Chondrocyte (in vitro differentiated cells): ENCODE measurements at regions not wholly inside any gene's neighbourhood (a gene's known extent, or its start where the extent isn't known, plus 50 kb on each side); places are given as distances from the start of the nearest gene placed in this dataset.

Experiments used
- DNase-seq: peaks from one replicate; pipeline ENCODE4 v3.0.0; 2021; ENCODE audit warnings: mixed read lengths, low spot score
- H3K27ac Mint-ChIP-seq: one replicate; pipeline ENCODE4 v1.8.0; 2021; ENCODE audit warnings: mild to moderate bottlenecking, moderate library complexity, mixed read lengths; ENCODE audit not compliant: unreplicated experiment
- H3K27me3 Mint-ChIP-seq: 2 replicates; pipeline ENCODE4 v1.8.0; 2021; ENCODE audit warnings: low read depth, mixed read lengths
- H3K36me3 Mint-ChIP-seq: 2 replicates; pipeline ENCODE4 v1.8.0; 2021; ENCODE audit warnings: low read depth, mixed read lengths
- H3K4me1 Mint-ChIP-seq: 2 replicates; pipeline ENCODE4 v1.8.0; 2021; ENCODE audit warnings: low read depth, mild to moderate bottlenecking, mixed read lengths
- H3K4me3 Mint-ChIP-seq: one replicate; pipeline ENCODE4 v1.8.0; 2021; ENCODE audit warnings: mild to moderate bottlenecking, moderate library complexity, mixed read lengths; ENCODE audit not compliant: unreplicated experiment
- H3K9me3 Mint-ChIP-seq: 2 replicates; pipeline ENCODE4 v1.8.0; 2021; ENCODE audit warnings: low read depth, mixed read lengths
- CTCF ChIP-seq: fragments of 200-600 bp; sonication (generic); IDR thresholded peaks from 2 replicates; pipeline ENCODE4 v1.5.0; 2021; ENCODE audit warnings: antibody characterized with exemption, mild to moderate bottlenecking, moderate library complexity

GRCh38 chr7:81005254-81005653 is 86.4 kb upstream of the SEMA3C start:
- TF ChIP-seq CTCF: no peak
- Mint-ChIP-seq H3K27me3 (no peaks in the 10 kb centered on the region), H3K4me1 (peaks cover 9% of the 10 kb centered on the region), H3K27ac (no peak overlapping the region), H3K4me3 (no peak overlapping the region), H3K9me3 (peaks cover 2% of the 10 kb centered on the region), H3K36me3 (peaks cover 3% of the 10 kb centered on the region)
- no peak for DNase-seq

- H3K27me3 Mint-ChIP-seq: no peaks in the 10 kb centered on the region
- peaks cover 2% of the 10 kb centered on the region for H3K9me3 Mint-ChIP-seq
- DNase-seq: no peak
- TF ChIP-seq CTCF: no peak
- peaks cover 2% of the 10 kb centered on the region for H3K36me3 Mint-ChIP-seq
- H3K4me3 Mint-ChIP-seq: no peak overlapping the region
- H3K4me1 Mint-ChIP-seq: peaks cover 9% of the 10 kb centered on the region
- no peak overlapping the region for H3K27ac Mint-ChIP-seq
Observed at GRCh38 chr7:81004098-81004497, 85.2 kb upstream of the SEMA3C start.

- no peaks in the 10 kb centered on the region for H3K36me3 Mint-ChIP-seq
- H3K4me3 Mint-ChIP-seq: no peak overlapping the region
- no peak for TF ChIP-seq CTCF
- H3K27me3 Mint-ChIP-seq: no peaks in the 10 kb centered on the region
- no peak for DNase-seq
- peaks cover 2% of the 10 kb centered on the region for H3K9me3 Mint-ChIP-seq
- H3K4me1 Mint-ChIP-seq: peaks cover 9% of the 10 kb centered on the region
- H3K27ac Mint-ChIP-seq: no peak overlapping the region
Observed at GRCh38 chr7:81003326-81003725, 84.5 kb upstream of the SEMA3C start.

GRCh38 chr7:81002421-81002820 is 83.6 kb upstream of the SEMA3C start:
- H3K4me3 Mint-ChIP-seq: no peak overlapping the region
- TF ChIP-seq CTCF: no peak

GRCh38 chr7:80999771-81000170 is 80.9 kb upstream of the SEMA3C start:
- H3K27me3 Mint-ChIP-seq: no peaks in the 10 kb centered on the region
- no peak for TF ChIP-seq CTCF
- H3K9me3 Mint-ChIP-seq: peaks cover 4% of the 10 kb centered on the region
- H3K27ac Mint-ChIP-seq: no peak overlapping the region
- H3K36me3 Mint-ChIP-seq: no peaks in the 10 kb centered on the region
- DNase-seq: no peak
- H3K4me3 Mint-ChIP-seq: no peak overlapping the region
- peaks cover 6% of the 10 kb centered on the region for H3K4me1 Mint-ChIP-seq

More at GRCh38 chr7:81002421-81002820, 83.6 kb upstream of the SEMA3C start:
- no peaks in the 10 kb centered on the region for H3K27me3 Mint-ChIP-seq
- DNase-seq: no peak
- H3K27ac Mint-ChIP-seq: no peak overlapping the region
- peaks cover 2% of the 10 kb centered on the region for H3K9me3 Mint-ChIP-seq
- H3K36me3 Mint-ChIP-seq: no peaks in the 10 kb centered on the region
- peaks cover 9% of the 10 kb centered on the region for H3K4me1 Mint-ChIP-seq
